ACHN (cell line): ENCODE measurements at regions not wholly inside any gene's neighbourhood (a gene's known extent, or its start where the extent isn't known, plus 50 kb on each side); places are given as distances from the start of the nearest gene placed in this dataset.

Experiments
- DNase-seq: peaks from one replicate; pipeline ENCODE4 v3.0.0-alpha.2; 2015
- in situ Hi-C: cut with HindIII; loops from 2 replicates; pipeline ENCODE4 v1.10.0; 2017; ENCODE audit warnings: low sequenced_read_pairs, low pct_ligation_motif_present, low pct_unique_long_range_greater_than_20kb

DNA sequence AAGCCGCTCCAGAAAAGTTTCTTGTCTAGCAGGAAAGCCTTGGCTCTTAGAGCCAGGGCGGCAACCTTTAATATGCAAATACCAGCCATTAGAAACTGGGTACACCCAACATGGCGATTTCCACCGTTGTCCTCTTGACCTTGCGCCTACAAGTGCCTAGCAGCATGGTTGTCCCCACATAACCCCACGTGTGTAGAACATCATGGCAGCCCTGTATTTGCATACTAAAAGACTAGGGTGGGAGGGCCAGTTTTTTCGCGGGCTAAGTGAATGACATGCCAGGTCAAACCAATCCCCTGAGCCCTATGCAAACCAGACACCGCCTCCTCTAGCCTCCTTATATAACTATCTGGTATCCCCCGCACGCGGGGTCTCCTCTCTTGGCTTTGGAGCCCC, 58.4 kb upstream of the FZD8 start:
- DNase-seq, result no peak
- in situ Hi-C loops, result no loop called here

DNA sequence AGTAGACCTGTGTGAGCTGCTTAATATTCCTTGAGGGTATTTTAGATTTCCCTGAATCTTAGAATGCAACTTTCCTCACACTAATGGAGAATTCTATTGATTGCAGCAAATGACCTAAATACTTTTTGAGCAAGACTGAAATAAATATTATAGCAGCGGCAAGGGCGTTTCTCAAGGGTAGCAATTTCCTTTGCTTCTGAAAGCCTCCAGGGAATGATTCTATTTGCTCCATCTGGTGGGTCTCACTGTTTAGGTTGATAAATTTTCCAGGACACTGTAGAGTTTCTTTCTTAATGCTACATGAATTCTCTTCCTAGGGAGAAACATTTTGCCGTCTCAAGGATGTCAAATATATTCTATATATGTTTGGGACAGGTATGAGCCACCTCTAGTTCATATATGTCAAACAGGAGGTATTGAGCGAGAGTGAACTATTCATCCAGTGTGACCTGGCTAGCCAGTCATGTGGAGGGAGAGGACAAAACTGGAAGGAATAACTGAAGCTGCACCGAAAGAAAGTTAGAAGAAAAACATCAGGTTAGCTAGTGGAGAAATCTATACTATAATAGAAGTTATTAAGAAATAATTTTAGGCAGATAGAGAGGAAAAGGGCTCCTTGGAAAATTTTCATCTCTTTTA, 57.9 kb upstream of the FZD8 start:
- in situ Hi-C loops, result no loop called here
- no peak for DNase-seq

DNA sequence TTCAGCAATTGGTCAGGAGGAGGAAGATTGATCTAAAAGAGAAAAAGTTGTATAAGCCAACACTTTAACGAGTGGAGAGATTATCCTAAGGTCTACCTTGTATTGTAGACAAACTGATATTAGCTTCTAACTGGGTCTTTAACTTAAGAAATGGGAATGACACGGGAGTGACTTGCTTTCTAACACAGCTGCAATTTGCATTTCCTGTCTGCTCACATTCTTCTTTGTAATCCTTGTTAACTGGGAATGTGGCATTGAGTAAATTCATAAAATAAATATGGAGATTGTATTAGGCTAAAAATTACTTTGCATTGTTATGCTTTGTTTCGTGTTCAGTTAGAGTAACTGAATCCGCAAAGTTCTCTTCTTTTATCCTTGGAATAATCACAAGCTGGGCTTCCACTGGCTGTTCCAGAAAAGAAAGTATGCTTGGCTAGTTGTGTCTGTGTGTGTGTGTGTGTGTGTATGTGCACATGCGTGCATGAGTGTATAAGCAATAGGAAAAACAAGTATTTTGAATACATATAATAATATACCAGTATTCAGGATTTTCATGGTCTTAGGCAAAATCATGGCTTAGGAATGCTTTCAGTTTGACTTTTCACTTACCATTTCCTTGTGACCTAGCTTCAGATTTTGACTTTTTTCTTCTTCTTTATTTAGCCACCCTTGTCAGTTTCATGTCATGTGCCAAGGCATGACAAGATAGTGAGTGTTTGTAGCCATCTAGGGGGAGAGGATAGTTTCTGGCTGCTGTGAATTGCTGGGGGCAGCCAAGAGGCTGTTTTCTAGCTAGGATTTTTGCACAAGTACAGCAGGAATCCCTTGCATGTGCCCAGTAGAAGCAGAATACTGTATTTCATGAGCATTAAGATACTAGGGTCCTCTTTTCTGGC, 54.5 kb upstream of the FZD8 start:
- DNase-seq, result no peak
- in situ Hi-C loops, result no loop called here

DNA sequence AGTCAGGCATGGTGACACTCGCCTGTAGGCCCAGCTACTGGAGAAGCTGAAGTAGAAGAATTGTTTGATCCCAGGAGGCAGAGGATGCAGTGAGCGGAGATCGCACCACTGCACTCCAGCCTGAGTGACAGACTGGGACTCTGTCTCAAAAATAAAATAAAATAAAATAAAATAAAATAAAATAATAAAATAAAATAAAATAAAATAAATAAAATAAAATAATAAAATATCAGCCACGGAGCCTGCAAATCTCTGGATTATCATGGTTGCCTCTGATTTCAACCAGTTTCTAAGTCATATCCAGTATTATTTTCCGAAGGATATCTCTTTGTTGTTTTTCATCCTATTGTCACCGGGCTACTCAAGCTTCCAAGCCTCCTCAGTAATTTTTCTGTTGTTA, 51.7 kb upstream of the FZD8 start:
- in situ Hi-C loops, result no loop called here
- no peak for DNase-seq
